ENCODE measurements at regions not wholly inside any gene's neighbourhood (a gene's known extent, or its start where the extent isn't known, plus 50 kb on each side); places are given as distances from the start of the nearest gene placed in this dataset.

DNA sequence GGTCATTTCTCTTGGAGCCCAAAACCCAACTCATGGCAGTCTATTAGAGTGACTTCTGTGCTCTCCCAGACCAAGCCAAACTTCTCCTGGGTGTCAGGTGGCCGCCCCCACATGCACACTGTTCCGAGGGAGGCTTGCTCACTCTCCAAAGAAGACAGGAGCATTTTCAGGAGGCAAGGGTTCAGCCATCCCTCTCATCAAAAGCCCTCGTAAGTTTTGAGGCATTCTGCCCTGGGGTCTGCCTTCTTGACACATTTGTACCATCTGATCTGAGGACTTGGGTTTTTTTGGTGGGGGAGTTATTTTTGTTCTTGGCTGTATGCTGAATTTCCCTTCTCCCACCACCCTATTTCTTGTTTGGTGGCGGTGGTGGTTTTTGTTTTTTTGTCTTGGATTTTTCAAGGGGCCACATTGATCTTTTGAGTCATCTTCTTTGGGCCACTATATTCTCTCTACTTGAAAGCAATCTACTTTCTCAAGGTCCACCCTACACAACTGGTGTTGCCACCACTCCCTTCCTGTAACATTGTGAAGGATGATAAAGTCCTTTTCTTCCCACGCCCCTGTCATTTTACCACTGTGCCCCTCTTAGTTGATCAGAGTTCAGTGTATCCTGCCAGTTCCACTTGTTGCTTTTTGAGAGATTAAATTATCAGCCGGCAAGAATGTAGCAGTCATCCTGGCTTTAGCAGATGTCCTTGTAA lies 255.8 kb downstream of the CYP26B1 start:
- DNase-seq (ENCODE audit: low spot score): no peak

DNA sequence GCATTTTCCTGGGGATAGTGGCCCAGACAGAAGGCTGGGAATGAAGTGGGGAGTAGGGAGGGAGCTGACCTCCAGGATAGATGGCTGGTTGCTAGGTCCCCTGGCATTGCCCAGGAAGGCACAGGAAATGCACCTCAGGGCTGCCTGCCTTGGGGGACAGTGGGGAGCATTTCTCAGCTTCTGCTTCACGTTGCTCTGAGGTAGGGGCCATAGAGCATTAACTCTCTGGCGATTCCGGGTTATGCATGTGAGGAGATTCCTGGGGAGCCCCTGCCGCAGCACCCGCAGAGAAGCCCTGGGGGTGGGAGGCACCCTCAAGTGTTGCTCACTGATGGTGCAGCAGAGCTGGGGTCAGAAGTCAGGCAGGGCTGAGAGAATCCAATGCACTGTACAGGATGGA lies 256.5 kb downstream of the CYP26B1 start:
- DNase-seq (ENCODE audit: low spot score): no peak

DNA sequence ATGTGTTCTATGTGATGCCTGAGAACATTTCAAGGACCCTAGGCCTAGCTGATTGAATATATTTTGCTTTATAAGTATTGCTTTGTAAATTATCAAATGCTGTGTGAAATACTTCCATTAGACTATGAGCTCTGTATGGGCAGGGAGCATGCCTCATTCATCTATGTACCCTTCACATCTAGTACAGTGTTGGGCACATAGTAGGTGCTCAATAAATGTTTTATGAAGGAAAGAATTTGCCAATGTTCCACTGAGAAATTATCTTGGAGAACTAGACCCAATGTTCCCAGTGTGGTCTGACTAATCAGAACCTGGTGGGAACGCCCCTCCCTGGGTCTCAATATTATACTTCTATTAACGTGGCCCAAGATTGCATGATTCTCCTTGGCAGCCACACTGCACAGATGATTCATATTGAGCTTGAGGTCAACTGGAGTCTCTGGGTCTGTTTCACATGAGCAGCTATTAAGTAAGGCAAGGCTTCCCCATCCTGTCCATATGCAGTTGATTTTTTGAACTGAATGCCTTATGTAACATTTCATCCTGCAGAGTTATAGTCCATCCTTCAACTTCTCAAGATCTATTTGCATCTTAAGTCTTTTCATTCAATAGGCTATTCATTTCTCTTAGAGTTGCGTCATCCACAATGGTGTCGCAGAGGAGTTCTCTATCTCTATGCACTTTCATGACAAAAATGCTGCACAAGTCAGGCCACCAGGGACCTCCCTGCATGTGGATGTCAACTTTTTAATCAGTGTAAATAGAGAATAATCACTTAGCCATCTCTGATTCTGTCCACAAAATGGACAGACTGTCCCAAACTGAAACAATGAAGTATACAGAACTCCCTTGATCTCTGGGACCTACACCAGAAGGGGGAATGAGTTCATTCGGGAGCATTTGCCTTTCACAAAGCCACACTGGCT lies 257.6 kb downstream of the CYP26B1 start:
- DNase-seq (ENCODE audit: low spot score): no peak

DNA sequence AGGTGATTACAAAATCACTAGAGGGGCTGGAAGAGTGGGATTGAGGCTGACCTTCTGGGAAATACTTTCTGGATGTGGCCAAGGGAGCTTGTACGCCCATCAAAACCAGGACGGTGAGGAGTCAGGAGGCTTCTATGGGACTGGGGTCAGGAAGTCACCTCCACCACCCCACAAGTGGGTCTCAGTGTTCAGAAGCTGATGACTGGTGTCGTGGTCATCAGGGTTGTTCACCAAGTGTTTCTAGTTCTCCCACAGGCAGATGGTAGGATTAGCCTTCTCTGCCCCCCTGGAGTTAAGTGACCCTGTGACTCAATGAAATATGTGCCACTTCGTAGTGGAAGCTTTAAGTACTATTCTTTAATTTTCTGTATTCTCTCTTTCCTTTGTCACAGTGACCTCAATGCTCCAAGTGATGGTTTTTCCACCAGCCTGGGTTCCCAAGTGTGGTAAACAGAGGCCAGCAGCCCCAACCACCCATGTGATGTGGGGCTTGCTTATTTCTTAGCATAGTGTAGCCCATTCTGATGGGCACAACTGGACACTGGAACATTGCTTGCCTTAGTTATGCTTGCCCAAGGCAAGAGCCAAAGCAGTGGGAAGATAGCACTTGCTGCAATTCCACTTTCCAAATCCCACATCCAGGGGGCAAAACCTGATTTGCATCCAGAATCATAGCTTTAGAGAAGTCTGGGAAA lies 258.8 kb downstream of the CYP26B1 start:
- DNase-seq (ENCODE audit: low spot score): no peak

DNA sequence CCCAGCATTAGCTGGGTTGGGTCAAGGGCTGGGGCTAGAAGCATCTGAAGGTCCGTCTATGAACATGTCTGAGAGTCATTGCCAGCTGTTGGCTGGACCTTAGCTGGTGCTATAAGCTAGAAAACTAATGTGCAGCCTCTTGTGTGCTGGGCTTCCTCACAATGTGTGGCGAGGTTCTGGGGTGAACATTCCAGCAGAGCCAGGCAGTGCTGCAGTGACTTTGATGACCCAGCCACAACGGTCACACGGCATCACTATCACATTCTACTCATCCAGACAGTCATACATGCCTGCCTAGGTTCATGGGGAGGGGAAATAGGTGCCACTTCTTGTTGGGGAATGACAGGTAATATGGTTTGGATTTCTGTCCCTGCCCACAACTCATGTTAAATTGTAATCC lies 260.5 kb downstream of the CYP26B1 start:
- no peak for DNase-seq (ENCODE audit: low spot score)

DNA sequence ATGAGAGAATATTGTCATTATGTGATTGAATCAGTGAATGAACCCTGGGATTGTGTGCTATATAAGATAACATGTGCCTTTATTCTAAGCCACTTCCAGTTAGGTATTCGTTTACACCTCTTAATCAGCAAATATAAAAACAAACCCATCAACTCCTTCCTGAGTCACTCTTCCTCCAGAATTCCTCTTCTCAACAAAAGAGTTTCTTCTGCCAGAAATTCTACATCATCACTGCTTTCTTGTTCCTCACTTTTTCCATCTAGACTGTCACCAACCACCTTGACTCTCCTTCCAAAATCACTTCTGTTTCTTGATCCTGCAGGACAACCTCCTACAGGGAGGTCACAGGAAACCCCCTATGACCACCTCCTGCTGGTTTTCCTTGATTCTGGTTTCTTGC lies 261.4 kb downstream of the CYP26B1 start:
- DNase-seq (ENCODE audit: low spot score): no peak

DNA sequence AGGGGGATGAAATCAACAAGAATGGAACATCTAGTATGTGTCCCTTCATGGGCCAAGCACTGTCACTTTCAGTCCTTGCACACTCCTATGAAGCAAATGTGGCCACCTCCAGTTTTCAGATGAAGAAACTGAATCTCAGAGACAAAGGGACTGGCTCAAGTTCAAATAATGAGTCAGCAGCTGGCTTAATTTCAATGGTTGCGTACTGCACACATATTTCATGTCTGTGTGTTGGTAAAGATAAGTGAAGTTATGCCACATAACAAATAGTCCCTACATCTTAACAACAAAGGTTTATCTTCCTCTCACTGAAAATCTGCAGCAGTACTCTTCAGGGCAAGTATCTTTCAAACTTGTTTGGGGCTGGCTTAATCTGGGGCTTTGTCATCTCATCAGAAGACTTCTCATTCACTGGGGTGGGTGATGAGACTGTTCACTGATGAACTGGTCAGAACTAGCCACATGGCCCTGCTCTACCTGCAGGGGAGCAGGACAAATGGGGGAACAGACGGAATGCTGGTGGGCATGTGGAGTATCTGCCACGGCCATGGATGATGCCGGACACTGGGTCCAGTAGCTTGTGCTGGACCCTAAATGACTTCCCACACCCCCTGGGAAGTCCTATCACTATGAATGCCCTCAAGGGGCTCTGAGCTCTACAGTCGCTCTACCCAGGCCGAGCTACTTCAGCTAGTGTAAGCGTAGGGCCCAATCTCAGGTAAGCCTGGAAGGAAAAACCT lies 263.2 kb downstream of the CYP26B1 start:
- DNase-seq (ENCODE audit: low spot score): no peak

DNA sequence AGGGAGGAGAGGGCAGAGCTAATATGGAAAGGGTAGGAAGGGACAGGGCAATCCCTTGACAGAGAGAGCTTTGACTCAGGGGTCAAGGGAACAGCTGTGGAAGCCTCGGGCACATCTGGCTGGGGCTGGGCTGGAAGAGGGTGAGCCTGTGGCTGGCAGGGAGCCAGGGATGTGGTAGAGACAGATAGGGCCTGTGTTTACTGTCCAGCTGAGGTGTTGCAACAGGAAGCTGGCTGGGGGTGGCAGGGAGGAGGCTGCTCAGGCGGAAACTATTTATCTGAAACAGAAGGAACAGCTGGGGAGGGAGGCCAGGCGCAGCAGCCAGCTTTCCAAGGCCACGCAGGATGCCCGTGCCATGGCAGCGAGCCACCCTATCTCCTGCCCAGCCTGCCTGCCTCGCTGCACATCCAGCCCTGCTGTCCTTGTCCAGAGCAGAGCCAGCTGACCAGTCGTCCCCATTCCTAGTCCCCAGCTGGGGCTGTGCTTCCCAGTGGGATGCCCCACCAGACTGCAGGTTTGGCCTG lies 264.7 kb downstream of the CYP26B1 start:
- DNase-seq (ENCODE audit: low spot score): no peak

DNA sequence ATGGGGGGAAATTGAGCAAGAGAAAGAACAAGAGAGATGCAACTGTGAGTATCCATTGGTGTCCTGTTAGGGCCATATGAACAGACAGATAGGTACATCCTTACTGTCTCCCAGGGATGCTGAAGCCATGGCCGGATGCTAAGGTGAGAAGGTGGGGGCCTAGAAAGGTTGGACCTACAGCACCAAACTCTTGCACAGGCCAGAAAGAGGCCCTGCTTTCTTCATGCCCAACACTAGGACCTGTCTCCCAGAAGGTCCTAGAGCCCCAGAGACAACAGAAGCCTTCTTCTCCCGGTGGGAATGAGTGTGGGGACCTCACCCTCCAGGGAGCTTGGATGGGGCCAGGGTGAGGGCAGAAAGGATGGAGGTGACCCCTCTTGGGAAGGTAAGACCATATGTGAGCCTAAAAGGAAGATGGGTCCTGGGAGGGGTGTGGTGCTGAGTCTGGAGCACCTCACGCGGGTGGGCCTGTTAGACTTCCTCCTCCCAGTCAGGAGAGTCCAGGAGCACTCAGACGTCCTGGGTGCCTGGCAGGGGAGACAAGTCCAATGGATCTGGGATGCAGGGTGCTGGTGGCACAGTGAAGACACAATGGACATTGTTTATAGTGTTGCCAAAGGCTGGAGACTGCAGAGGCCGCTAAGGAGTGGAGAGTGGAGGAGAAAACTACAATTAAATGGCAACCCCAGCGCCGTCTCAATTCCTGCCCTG lies 265.3 kb downstream of the CYP26B1 start:
- DNase-seq (ENCODE audit: low spot score): no peak

DNA sequence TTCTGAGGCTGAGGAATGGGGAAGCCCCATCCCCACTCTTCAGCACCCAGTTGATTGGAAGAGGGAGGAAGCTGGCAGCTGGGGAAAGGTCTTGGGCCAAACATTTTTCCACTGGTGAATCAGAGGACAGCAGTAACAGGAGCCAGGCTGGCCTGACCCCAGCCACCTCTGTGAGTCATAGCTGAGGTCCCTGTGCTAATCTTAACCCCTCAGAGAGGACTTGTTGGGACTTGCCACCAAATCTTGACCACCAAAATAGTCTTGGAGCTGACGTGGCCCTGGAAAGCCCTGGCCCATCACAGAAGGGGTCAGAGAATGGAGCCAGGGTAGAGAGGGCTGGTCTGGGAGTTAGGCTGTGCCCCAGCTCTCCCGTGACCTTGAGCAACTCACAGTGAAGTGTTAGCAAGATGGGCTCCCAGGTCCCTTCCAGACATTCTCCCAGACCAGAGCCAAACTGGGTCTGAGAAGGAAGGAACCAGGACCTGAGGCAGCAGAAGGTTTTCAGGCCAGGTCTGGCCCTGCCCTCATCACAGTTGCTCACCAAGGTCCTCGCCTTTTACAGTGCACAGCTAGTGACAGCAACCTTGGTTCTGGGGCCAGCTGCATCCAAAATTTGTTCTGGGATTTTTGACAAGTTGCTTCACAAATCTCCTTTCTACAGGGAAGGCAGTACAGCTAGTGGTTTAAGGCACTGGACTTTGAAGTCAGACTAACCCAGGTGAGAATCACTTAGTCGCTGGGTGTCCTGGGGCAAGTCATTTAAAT lies 266.6 kb downstream of the CYP26B1 start:
- no peak for DNase-seq (ENCODE audit: low spot score)

DNA sequence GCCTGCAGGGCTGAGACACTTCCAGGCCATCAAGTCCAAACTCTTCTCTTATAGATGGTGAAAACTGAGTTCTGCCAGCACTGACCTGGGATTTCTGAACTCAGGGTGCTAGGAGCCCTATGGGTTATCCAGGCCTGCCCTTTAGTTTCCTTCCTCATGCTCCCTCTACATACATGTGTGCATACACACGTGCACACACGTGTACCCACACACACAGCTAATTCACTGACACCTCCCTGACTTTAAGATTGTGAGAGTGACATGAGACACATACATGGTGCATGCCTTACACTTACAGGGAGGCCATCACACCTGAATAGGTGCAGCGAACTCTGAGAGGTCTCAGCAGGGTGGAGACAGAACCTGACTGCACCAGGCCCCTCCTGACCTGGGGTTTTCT lies 267.4 kb downstream of the CYP26B1 start:
- DNase-seq (ENCODE audit: low spot score): no peak

DNA sequence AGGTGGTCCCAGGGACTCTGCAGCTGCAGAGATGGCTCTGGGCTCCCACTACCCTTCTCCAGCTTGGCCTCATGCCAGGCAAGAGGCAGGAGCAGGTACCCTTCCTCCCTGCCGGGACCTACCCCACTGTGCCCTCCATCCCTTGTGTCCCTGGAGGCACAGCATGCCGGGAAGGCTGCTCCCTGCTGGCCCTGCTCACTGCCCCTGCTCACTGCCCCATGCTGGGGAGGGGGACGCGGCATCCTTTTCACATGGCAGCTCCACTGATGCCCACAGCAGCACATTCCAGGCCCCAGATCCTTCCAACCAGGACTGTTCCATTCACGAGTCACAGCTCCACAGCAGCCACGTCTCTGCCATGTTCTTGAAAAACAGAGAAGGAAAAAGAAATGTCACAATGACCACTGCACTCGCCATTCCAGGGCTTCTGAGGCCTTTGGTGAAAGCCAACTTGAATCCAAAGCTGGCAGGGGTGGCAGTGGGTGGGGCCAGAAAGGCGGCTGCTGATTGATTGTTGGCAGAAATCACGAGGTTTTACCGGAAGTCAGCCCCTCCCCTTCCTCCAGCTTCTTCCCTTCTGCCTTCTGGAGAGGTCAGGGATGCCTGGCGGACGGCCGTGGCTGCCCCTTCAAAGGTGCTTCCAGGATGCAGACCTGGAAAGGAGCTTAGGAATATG lies 268.0 kb downstream of the CYP26B1 start:
- DNase-seq (ENCODE audit: low spot score): no peak

DNA sequence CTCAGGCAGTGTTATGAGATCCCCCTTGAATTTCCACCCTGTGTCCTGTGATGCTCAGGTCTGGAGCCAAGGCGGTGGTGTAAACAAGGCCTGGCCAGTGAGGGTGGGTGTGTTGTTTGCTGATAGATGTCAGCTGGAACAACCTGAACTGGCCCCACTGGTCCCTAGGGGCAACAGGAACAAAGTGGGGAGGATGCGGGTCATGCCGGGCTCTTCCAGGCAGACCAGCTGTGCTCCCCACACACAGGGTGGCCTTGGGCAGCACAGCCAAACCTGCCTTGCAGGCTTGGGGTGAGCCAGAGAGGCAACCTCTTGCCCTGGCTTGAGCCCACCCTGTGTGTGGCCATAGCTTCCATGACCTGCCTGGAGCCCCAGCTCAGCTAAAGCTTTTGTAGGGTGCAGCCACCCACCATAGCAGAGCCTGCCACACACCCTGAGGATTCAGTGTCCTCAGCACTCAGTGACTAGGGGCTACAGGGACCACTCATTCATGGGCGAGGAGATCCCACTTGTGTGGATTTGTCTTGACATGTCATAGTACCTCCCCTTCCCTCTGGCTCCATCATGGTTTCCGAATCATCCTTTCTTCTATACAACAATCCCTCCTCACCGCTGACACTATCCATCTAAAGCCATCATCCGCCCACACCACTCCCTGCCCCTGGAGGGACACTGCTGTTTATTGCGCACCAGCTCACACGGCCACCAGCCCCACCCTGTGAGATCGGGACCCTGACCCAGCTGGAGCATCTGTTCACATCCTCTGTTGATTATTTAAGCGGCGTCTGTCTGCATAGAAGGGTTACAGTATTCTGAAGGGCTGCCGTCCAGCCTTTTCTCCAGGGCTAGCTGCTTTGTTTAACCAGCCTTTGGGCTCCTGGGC lies 268.8 kb downstream of the CYP26B1 start:
- no peak for DNase-seq (ENCODE audit: low spot score)

DNA sequence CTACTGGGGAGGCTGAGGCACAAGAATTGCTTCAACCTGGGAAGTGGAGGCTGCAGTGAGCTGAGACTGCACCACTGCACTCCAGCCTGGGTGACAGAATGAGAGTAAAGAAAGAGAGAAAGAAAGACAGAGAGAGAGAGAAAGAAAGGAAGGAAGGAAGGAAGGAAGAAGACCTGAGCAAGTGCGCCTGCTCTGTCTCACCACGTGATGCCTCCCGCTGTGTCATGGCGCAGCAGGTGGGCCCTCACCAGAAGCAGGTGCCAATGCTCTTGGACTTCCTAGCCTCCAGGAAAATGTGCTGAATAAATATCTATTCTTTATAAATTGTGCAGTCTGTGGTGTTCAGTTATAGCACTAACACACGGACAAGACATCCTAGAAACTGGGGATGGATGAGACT lies 270.0 kb downstream of the CYP26B1 start:
- DNase-seq (ENCODE audit: low spot score): no peak

DNA sequence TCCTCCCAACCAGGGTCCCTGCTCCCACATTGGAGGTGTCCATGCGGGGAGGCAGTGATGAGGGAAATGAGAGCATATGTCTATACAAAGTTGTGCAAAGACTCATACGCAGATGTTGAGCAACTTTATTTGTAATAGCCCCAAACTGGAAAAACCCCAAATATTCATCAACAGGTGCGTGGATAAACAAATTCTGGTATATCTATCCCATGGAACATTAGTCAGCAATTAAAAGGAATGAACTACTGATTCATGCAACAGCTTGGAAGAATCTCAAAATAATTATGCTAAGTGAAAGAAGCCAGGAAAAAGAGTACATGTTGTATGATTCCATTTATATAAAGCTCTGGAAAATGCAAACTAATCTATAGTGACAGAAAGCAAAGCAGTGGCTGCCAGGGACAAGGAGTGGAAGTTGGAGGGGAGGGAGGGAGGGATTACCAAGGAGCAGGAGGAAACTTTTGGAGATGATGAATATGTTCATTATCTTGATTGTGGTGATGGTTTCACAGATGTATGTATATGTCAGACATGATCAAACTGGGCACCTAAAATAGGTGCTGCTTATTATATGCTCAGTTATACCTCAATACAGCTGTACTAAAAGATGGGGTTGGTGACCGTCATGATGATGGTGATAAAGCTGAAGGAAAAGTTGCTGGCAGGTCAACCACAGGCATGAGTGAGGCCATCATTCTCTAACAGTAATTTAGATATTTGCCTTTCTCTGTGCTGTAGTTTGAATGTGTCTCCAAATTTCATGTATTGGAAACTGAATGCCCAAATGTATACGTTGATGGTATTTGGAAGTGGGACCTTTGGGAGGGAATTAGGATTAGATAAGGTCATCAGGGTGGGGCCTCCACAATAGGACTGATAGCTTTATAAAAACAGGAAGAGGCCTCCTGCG lies 270.9 kb downstream of the CYP26B1 start:
- DNase-seq (ENCODE audit: low spot score): no peak

DNA sequence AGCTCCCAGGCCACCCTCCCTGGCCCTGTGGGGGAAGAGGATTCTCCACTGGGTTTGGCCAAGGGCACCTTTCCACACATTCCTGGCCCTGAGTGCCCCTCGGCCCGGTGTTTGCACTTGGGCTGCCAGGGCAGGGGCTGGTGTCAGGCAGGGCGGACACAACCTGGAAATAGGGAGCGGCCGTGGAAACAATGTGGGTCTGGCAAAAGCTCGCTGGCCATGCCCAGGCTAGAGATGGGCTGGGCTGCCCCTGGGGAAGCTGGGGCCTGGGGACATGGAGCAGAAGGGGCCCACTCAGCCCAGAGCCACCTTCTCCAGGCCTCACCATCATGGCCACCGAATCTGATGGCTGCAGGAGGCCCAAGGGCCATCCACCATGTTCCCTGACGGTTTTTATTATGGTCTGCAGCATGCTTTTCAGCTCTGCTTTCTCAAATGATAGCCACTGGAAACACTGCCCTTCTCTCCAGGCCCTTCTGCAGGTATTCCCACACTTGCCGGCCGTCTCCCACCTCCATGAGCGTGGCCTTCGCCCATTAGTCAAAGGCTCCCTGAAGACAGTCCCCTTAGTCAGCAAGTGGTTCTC lies 275.1 kb downstream of the CYP26B1 start:
- no peak for DNase-seq (ENCODE audit: low spot score)

DNA sequence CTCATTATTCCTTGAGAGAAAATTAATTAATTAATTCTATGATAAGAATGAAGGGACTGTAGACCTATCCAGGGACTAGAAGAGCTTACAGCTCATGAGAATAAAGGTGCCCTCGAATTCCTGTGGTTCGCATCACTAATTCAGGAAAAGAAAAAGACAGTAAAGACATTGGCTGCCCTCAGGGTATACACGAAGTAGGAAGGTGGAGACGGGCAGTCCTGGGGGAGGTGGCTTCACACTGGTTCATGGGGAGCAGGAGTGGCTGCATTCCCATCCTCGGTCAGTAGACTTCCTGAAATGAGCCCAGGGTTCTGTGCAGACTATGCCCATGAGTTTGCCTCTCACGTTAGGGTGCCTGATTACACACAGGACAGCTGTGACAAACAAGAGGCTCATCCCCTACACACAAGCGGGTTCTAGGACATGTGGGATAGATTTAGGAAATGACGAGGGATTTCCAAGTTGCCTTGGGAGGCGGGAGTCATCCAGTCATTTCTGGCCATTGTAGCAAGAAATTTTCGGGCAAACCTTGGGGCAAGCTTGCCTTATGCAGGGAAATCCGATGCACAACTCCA lies 282.2 kb downstream of the CYP26B1 start:
- DNase-seq (ENCODE audit: low spot score): no peak
